ENCODE measurements at regions not wholly inside any gene's neighbourhood (a gene's known extent, or its start where the extent isn't known, plus 50 kb on each side); places are given as distances from the start of the nearest gene placed in this dataset.

DNA sequence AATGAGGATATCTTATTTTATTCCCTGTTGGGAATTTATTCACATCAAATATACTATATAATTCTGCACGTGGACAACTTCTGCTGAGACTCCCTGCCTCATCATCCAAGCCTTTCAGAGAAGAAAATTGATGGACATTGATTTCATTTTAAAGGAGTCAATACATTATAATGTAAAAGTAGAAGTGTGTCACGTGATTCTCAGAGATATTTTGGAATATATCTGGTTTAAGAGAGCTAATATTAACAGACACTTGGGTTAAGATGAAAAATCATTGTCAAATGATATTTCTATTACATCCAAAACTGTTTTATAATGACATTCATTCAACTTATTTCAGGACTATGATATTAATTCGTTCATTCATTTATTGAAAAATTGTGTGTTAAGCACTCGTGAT, 314.2 kb downstream of the ADGRL2 start:
- in situ Hi-C loops (cut with MboI; ENCODE audit: low sequenced_read_pairs) (no loop called here), intact Hi-C loops (cut with micrococcal nuclease) (no loop called here), dilution Hi-C loops (cut with HindIII; ENCODE audit: low sequenced_read_pairs, unreplicated experiment) (no loop called here)
- Histone ChIP-seq H3K4ac (ENCODE audit: low read depth, low read length) (no peak overlapping the region), H3K14ac (replicated peaks; ENCODE audit: low read depth, low read length) (no peak overlapping the region), H3K9ac (ENCODE audit: low read depth, low read length) (no peak overlapping the region), H2BK20ac (ENCODE audit: low read depth, low read length) (no peak overlapping the region), H3K79me1 (ENCODE audit: low read depth in 1 of 2, low read length in 2 of 2) (no peaks in the 10 kb centered on the region), H4K20me1 (ENCODE audit: insufficient read depth, low read length) (no peaks in the 10 kb centered on the region), H4K5ac (ENCODE audit: low read depth, low read length) (no peak overlapping the region), H2AK9ac (replicated peaks; ENCODE audit: low read depth, low read length, poor library complexity) (no peak overlapping the region), H3K4me1 (ENCODE audit: control insufficient read depth, insufficient read depth, low read length) (no peaks in the 10 kb centered on the region), H2AK5ac (ENCODE audit: low read depth, low read length) (no peak overlapping the region), H3K27ac (ENCODE audit: insufficient read depth, low read length) (no peak overlapping the region), H2BK120ac (ENCODE audit: low read depth, low read length) (no peak overlapping the region), H3K9me1 (ENCODE audit: insufficient read depth, low read length) (no peaks in the 10 kb centered on the region), H2AFZ (replicated peaks; ENCODE audit: low read length, poor library complexity) (no peak overlapping the region), H4K91ac (ENCODE audit: insufficient read depth, low read depth, low read length) (no peak overlapping the region), H3K23ac (ENCODE audit: low read depth, low read length) (no peak overlapping the region), H3K4me2 (ENCODE audit: low read depth, low read length) (no peak overlapping the region), H4K8ac (ENCODE audit: low read depth in 2 of 2, low read length in 2 of 2) (no peak overlapping the region), H3K9me3 (ENCODE audit: control insufficient read depth, insufficient read depth, low read length) (no peaks in the 10 kb centered on the region), H3K27me3 (ENCODE audit: control insufficient read depth, insufficient read depth, low read length) (no peaks in the 10 kb centered on the region), H2BK15ac (ENCODE audit: low read depth, low read length) (no peak overlapping the region), H2BK5ac (ENCODE audit: low read depth, low read length, poor library complexity, severe bottlenecking) (no peak overlapping the region), H3K4me3 (ENCODE audit: insufficient read depth, low read depth, low read length) (no peak overlapping the region), H3K18ac (ENCODE audit: low read depth, low read length) (no peak overlapping the region), H3K36me3 (ENCODE audit: control insufficient read depth, insufficient read depth, low read length) (no peaks in the 10 kb centered on the region), H3K56ac (ENCODE audit: extremely low read depth, insufficient read depth, low read length) (no peak overlapping the region)
- CTCF ChIA-PET: no interaction called here
- WGBS, 2 experiments (ENCODE audit: extremely low coverage in 2 of 2, insufficient read length in 1 of 2): no CpG with 5 or more reads among the region's 4 CpGs
- POLR2A ChIA-PET (ENCODE audit: unreplicated experiment): no interaction called here
- no TSS peak for BruUV-seq (replicated peaks)
- no peak for TF ChIP-seq CHD1 (IDR thresholded peaks at IDR 0.05; ENCODE audit: low read depth, low read length)
- DNase-seq: no peak
- no peak for ATAC-seq (ENCODE audit: low read depth)
